Right cardiac atrium (tissue), 5 donors: ENCODE measurements at regions not wholly inside any gene's neighbourhood (a gene's known extent, or its start where the extent isn't known, plus 50 kb on each side); places are given as distances from the start of the nearest gene placed in this dataset.

Experiments
- ATAC-seq, 2 donors: fragments of 200-7000 bp; cut with Tn5 transposase; one replicate each; pipeline versions ENCODE4 v1.8.0 to v1.9.1; 2020; ENCODE audit warnings: moderate library complexity in 2 of 2, mild to moderate bottlenecking in 1 of 2
- DNase-seq, 3 donors: peaks; one replicate each; pipeline ENCODE4 v3.0.0-alpha.2; 2020
- H3K27ac ChIP-seq: one replicate; pipeline ENCODE4 v1.5.1; 2013; ENCODE audit warnings: mild to moderate bottlenecking, low read length, control low read depth, moderate library complexity
- H3K27me3 ChIP-seq: one replicate; pipeline ENCODE4 v1.6.1; 2013; ENCODE audit not compliant: control insufficient read depth, insufficient read depth
- H3K4me1 ChIP-seq: one replicate; pipeline ENCODE4 v1.6.1; 2013; ENCODE audit warnings: low read length; ENCODE audit not compliant: control insufficient read depth, insufficient read depth
- H3K4me3 ChIP-seq: one replicate; pipeline ENCODE4 v1.5.1; 2013; ENCODE audit warnings: low read length, control low read depth
- H3K9me3 ChIP-seq: one replicate; pipeline ENCODE4 v1.6.1; 2013; ENCODE audit warnings: low read length; ENCODE audit not compliant: control insufficient read depth
- WGBS: extraction: QIAGEN DNeasy Blood & Tissue Kit; methylation state at CpG from one replicate; pipeline ENCODE4 v1.1.7; 2013; 5-methylcytosine and 5-hydroxymethylcytosine counted together
- intact Hi-C, 4 donors: fragments of 100-400 bp; cut with DNase I; formaldehyde crosslinking; loops; one replicate each; pipeline versions ENCODE4 v1.11.0 to v1.14.0; 2022 to 2023
- donor health status: healthy with polysubstance abuse.
- donor health status: DM: no; HTN: yes; CAD: no.
- donor health status: DM: no; HTN: no; CAD: no.
- donor health status: DM: no; HTN: yes; CAD: no; lungs with severe emphysema.
- donor health status: DM: yes; HTN: yes; CAD: no.

GRCh38 chr1:103198076-103198475 is 89.8 kb upstream of the COL11A1 start:
- Histone ChIP-seq H3K4me3 (no peak overlapping the region), H3K9me3 (no peaks in the 10 kb centered on the region), H3K27ac (no peak overlapping the region), H3K4me1 (no peaks in the 10 kb centered on the region), H3K27me3 (no peaks in the 10 kb centered on the region)
- ATAC-seq (no peak), DNase-seq (no peak)
- 73% methylated on average over 2 of the region's 2 CpGs for WGBS
- intact Hi-C loops, result no loop called here

GRCh38 chr1:103197216-103197615 is 88.9 kb upstream of the COL11A1 start:
- no peak overlapping the region for H3K27ac ChIP-seq
- no peaks in the 10 kb centered on the region for H3K4me1 ChIP-seq
- ATAC-seq, result no peak
- H3K9me3 ChIP-seq, result no peaks in the 10 kb centered on the region
- intact Hi-C loops, result no loop called here
- no peak overlapping the region for H3K4me3 ChIP-seq
- 79% methylated on average over 2 of the region's 2 CpGs for WGBS
- no peaks in the 10 kb centered on the region for H3K27me3 ChIP-seq
- DNase-seq, result no peak

- no peak overlapping the region for H3K27ac ChIP-seq
Observed at GRCh38 chr1:103194984-103195383, 86.7 kb upstream of the COL11A1 start.

GRCh38 chr1:103194060-103194459 is 85.7 kb upstream of the COL11A1 start:
- H3K9me3 ChIP-seq, result no peaks in the 10 kb centered on the region
- H3K27me3 ChIP-seq, result no peaks in the 10 kb centered on the region
- ATAC-seq (no peak), DNase-seq (no peak)
- H3K27ac ChIP-seq, result no peak overlapping the region
- intact Hi-C loops, result no loop called here
- H3K4me1 ChIP-seq, result no peaks in the 10 kb centered on the region
- no peak overlapping the region for H3K4me3 ChIP-seq

More at GRCh38 chr1:103194984-103195383, 86.7 kb upstream of the COL11A1 start:
- ATAC-seq (no peak), DNase-seq (no peak)
- Histone ChIP-seq H3K4me3 (no peak overlapping the region), H3K9me3 (no peaks in the 10 kb centered on the region), H3K4me1 (no peaks in the 10 kb centered on the region), H3K27me3 (no peaks in the 10 kb centered on the region)
- WGBS, result 48% methylated on average over 4 of the region's 4 CpGs
- intact Hi-C loops, result no loop called here

- no peaks in the 10 kb centered on the region for H3K9me3 ChIP-seq
- no peak overlapping the region for H3K27ac ChIP-seq
- DNase-seq, result no peak
- H3K4me1 ChIP-seq, result no peaks in the 10 kb centered on the region
- no peaks in the 10 kb centered on the region for H3K27me3 ChIP-seq
- intact Hi-C loops, result no loop called here
- no peak for ATAC-seq
- 33% methylated on average over 2 of the region's 2 CpGs for WGBS
- no peak overlapping the region for H3K4me3 ChIP-seq
Observed at GRCh38 chr1:103191327-103191726, 83.0 kb upstream of the COL11A1 start.

GRCh38 chr1:103190766-103191165 is 82.4 kb upstream of the COL11A1 start:
- Histone ChIP-seq H3K4me1 (no peaks in the 10 kb centered on the region), H3K27me3 (no peaks in the 10 kb centered on the region), H3K4me3 (no peak overlapping the region), H3K27ac (no peak overlapping the region), H3K9me3 (no peaks in the 10 kb centered on the region)
- intact Hi-C loops, result no loop called here
- 82% methylated on average over 2 of the region's 2 CpGs for WGBS
- ATAC-seq (no peak), DNase-seq (no peak)

- no peaks in the 10 kb centered on the region for H3K4me1 ChIP-seq
- WGBS, result 93% methylated on average over 1 of the region's 1 CpG
- no peaks in the 10 kb centered on the region for H3K27me3 ChIP-seq
- no peak overlapping the region for H3K4me3 ChIP-seq
- ATAC-seq, result no peak
- no peak for DNase-seq
- intact Hi-C loops, result no loop called here
- H3K9me3 ChIP-seq, result no peaks in the 10 kb centered on the region
- no peak overlapping the region for H3K27ac ChIP-seq
Observed at GRCh38 chr1:103187673-103188072, 79.4 kb upstream of the COL11A1 start.

- H3K4me3 ChIP-seq, result no peak overlapping the region
- H3K27ac ChIP-seq, result no peak overlapping the region
- DNase-seq (no peak), ATAC-seq (no peak)
- intact Hi-C loops, result no loop called here
- 32% methylated on average over 3 of the region's 3 CpGs for WGBS
- H3K4me1 ChIP-seq, result no peaks in the 10 kb centered on the region
- H3K27me3 ChIP-seq, result no peaks in the 10 kb centered on the region
- H3K9me3 ChIP-seq, result no peaks in the 10 kb centered on the region
Observed at GRCh38 chr1:103180660-103181059, 72.3 kb upstream of the COL11A1 start.

GRCh38 chr1:103177108-103177775 is 68.9 kb upstream of the COL11A1 start:
- H3K9me3 ChIP-seq, result no peaks in the 10 kb centered on the region
- ATAC-seq, result no peak
- 53% methylated on average over 6 of the region's 6 CpGs for WGBS
- no peak for DNase-seq
- no peak overlapping the region for H3K4me3 ChIP-seq
- no peaks in the 10 kb centered on the region for H3K27me3 ChIP-seq
- no peak overlapping the region for H3K27ac ChIP-seq
- intact Hi-C loops, result no loop called here
- H3K4me1 ChIP-seq, result no peaks in the 10 kb centered on the region

GRCh38 chr1:103171041-103171590 is 62.8 kb upstream of the COL11A1 start:
- Histone ChIP-seq H3K9me3 (no peaks in the 10 kb centered on the region), H3K27me3 (no peaks in the 10 kb centered on the region), H3K4me3 (no peak overlapping the region), H3K4me1 (no peaks in the 10 kb centered on the region), H3K27ac (no peak overlapping the region)
- ATAC-seq (no peak), DNase-seq (no peak)
- WGBS, result 45% methylated on average over 1 of the region's 1 CpG
- intact Hi-C loops, result no loop called here

- Histone ChIP-seq H3K27ac (no peak overlapping the region), H3K27me3 (no peaks in the 10 kb centered on the region), H3K4me3 (no peak overlapping the region), H3K9me3 (no peaks in the 10 kb centered on the region), H3K4me1 (no peaks in the 10 kb centered on the region)
- no peak for DNase-seq
- ATAC-seq, result no peak
- 88% methylated on average over 7 of the region's 7 CpGs for WGBS
- intact Hi-C loops, result no loop called here
Observed at GRCh38 chr1:103170609-103171008, 62.3 kb upstream of the COL11A1 start.

- intact Hi-C loops, result no loop called here
- Histone ChIP-seq H3K27ac (no peak overlapping the region), H3K9me3 (no peaks in the 10 kb centered on the region), H3K4me1 (no peaks in the 10 kb centered on the region), H3K4me3 (no peak overlapping the region), H3K27me3 (no peaks in the 10 kb centered on the region)
- no peak for ATAC-seq
- WGBS, result 70% methylated on average over 2 of the region's 2 CpGs
- DNase-seq, result no peak
Observed at GRCh38 chr1:103162360-103162759, 54.0 kb upstream of the COL11A1 start.
